Lung microvascular endothelial cell (primary cell): ENCODE measurements at regions not wholly inside any gene's neighbourhood (a gene's known extent, or its start where the extent isn't known, plus 50 kb on each side); places are given as distances from the start of the nearest gene placed in this dataset.
"Not testable (repeated sequence)": the region's sequence is repeated elsewhere in the genome, so short reads cannot be mapped to it uniquely, and the experiment has no call there.

Experiments
- DNase-seq, 2 donors: peaks; one replicate each; pipeline versions ENCODE4 v3.0.0 to v3.0.0-alpha.2; 2010; ENCODE audit warnings: low read depth in 2 of 2

DNA sequence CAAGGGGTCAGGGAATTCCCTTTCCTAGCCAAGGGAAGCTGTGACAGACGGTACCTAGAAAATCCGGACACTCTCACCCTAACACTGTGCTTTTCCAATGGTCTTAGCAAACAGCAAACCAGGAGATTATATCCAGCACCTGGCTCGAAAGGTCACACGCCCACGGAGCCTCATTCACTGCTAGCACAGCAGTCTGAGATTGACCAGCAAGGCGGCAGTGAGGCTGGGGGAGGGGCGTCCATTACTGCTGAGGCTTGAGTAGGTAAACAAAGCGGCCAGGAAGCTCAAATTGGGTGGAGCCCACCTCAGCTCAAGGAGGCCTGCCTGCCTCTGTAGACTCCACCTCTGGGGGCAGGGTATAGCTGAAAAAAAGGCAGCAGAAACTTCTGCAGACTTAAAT lies 447.3 kb downstream of the RSL24D1 start:
- not testable (repeated sequence) for DNase-seq

- DNase-seq = no peak
Observed at GRCh38 chr15:54722342-54722986, 474.3 kb downstream of the RSL24D1 start.

GRCh38 chr15:54719325-54719724 lies 477.4 kb downstream of the RSL24D1 start:
- no peak for DNase-seq

GRCh38 chr15:54707805-54708752 lies 488.7 kb downstream of the RSL24D1 start:
- DNase-seq = no peak

DNA sequence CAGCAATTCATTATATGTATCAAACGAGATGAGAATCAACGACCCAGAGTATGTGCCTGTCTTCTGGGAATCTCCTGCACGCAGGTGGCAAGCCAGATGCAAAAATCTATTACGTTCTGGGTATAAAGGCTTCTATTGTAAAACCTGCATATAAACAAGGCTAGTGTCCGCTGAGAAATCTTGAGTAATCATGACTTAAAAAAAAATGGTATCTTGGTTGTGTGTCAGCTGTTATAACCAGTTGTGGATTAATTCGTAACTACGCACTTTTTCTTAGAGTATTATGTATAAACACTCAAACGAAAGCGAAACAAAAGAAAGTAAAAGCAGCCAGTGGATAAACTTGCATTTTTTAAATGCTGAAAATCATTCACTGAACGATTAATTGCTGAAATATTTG lies 509.1 kb downstream of the RSL24D1 start:
- DNase-seq = no peak
